ENCODE measurements at regions not wholly inside any gene's neighbourhood (a gene's known extent, or its start where the extent isn't known, plus 50 kb on each side); places are given as distances from the start of the nearest gene placed in this dataset.

DNA sequence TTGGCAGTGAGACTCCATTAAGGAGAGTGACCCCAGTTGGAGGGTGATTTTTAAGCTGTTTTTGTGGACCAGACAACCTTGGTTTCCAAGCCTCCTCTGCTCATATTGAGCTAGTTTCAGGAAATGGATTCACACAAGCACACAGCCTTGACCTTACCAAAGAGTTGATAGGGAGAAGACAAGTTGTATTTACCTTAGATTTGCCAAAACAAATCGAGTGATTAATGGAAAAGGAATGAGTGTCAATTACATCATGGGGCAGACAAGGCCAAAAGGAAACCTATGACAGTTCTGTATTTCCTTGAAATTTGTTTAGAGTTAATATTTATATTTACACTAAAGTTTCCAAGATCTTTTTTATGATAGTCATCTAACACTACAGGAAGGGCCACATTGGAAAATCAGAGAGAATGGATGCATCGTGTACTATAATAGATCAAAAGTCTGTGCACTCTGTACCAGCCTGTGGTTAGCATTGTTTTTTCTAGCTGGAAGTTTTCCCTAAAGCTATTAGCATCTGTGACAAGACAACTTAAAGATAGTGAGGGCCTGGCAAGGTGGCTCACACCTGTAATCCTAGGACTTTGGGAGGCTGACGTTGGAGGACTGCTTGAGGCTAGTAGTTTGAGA lies 86.0 kb upstream of the FER start:
- no peak for TF ChIP-seq EZH2 (IDR thresholded peaks at IDR 0.05)
- no peak for TF ChIP-seq EZH2phosphoT487 (IDR thresholded peaks at IDR 0.05)
- no peak for TF ChIP-seq CTCF (IDR thresholded peaks at IDR 0.05)
- Histone ChIP-seq H3K9ac (no peak overlapping the region), H3K4me2 (no peak overlapping the region), H3K79me2 (ENCODE audit: low read depth) (no peaks in the 10 kb centered on the region), H3K4me3 (no peak overlapping the region), H3F3A (ENCODE audit: low read depth) (no peaks in the 10 kb centered on the region), H3K9me3 (ENCODE audit: low read depth) (no peaks in the 10 kb centered on the region), H3K36me3 (no peaks in the 10 kb centered on the region), H3K4me1 (no peaks in the 10 kb centered on the region), H3K27ac (no peak overlapping the region), H2AFZ (replicated peaks) (no peak overlapping the region), H3K27me3 (no peaks in the 10 kb centered on the region), H4K20me1 (ENCODE audit: low read depth) (no peaks in the 10 kb centered on the region)
- Mint-ChIP-seq H3K4me3 (no peak overlapping the region), H3K4me1 (peaks cover 20% of the 10 kb centered on the region), H3K36me3 (peaks cover 2% of the 10 kb centered on the region), H3K27me3 (ENCODE audit: insufficient read depth, low read depth) (no peaks in the 10 kb centered on the region), H3K9me3 (peaks cover 7% of the 10 kb centered on the region), H3K27ac (peak overlapping the region; percentile 93)
- DNase-seq (ENCODE audit: low spot score) = no peak

DNA sequence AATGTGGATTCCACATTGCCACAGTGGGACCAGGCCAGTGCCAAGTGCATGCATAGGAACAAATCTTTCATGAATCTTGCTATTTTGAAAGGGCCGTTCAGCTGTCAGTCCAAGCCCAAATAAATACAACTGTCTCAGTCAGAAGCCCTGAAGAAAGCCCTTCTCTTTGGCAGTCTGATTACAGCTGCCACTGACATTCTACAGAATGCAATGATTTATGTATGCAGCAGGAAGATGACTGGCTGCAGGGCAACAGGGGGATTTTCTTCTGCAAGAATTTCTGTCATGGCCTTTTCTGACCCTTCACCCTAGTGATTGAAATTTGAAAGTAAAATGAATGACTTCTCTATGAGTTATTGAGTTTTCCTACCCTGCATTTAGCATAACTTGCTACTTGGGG lies 86.7 kb upstream of the FER start:
- H3K27ac ChIP-seq = no peak overlapping the region

GRCh38 chr5:108660291-108660690 lies 87.4 kb upstream of the FER start:
- Histone ChIP-seq H3F3A (ENCODE audit: low read depth) (no peaks in the 10 kb centered on the region), H3K27me3 (no peaks in the 10 kb centered on the region), H3K9ac (no peak overlapping the region), H3K9me3 (ENCODE audit: low read depth) (no peaks in the 10 kb centered on the region), H3K36me3 (no peaks in the 10 kb centered on the region), H3K27ac (no peak overlapping the region), H3K4me2 (no peak overlapping the region), H3K4me1 (no peaks in the 10 kb centered on the region), H4K20me1 (ENCODE audit: low read depth) (no peaks in the 10 kb centered on the region), H3K4me3 (no peak overlapping the region), H2AFZ (replicated peaks) (no peak overlapping the region), H3K79me2 (ENCODE audit: low read depth) (no peaks in the 10 kb centered on the region)
- DNase-seq (ENCODE audit: low spot score) = no peak
- H3K9me3 Mint-ChIP-seq = peaks cover 7% of the 10 kb centered on the region
- no peak overlapping the region for H3K4me3 Mint-ChIP-seq
- H3K4me1 Mint-ChIP-seq = peaks cover 20% of the 10 kb centered on the region
- H3K27me3 Mint-ChIP-seq (ENCODE audit: insufficient read depth, low read depth) = no peaks in the 10 kb centered on the region
- H3K27ac Mint-ChIP-seq = peak overlapping the region; percentile 79
- TF ChIP-seq EZH2phosphoT487 (IDR thresholded peaks at IDR 0.05) = no peak
- TF ChIP-seq CTCF (IDR thresholded peaks at IDR 0.05) = no peak
- TF ChIP-seq EZH2 (IDR thresholded peaks at IDR 0.05) = no peak
- peaks cover 2% of the 10 kb centered on the region for H3K36me3 Mint-ChIP-seq

More for the DNA sequence above, 86.7 kb upstream of the FER start:
- H3K36me3 Mint-ChIP-seq = peaks cover 2% of the 10 kb centered on the region
- TF ChIP-seq EZH2 (IDR thresholded peaks at IDR 0.05) = no peak
- TF ChIP-seq EZH2phosphoT487 (IDR thresholded peaks at IDR 0.05) = no peak
- no peak for TF ChIP-seq CTCF (IDR thresholded peaks at IDR 0.05)
- no peak overlapping the region for H3K4me3 ChIP-seq
- H3K9me3 ChIP-seq (ENCODE audit: low read depth) = no peaks in the 10 kb centered on the region
- no peaks in the 10 kb centered on the region for H3K79me2 ChIP-seq (ENCODE audit: low read depth)
- no peak for DNase-seq (ENCODE audit: low spot score)
- no peak overlapping the region for H3K9ac ChIP-seq
- H3K27ac Mint-ChIP-seq = peak overlapping the region; percentile 93
- no peaks in the 10 kb centered on the region for H4K20me1 ChIP-seq (ENCODE audit: low read depth)
- H3K27me3 Mint-ChIP-seq (ENCODE audit: insufficient read depth, low read depth) = no peaks in the 10 kb centered on the region
- no peaks in the 10 kb centered on the region for H3K27me3 ChIP-seq
- H3K4me1 Mint-ChIP-seq = peaks cover 20% of the 10 kb centered on the region
- H3F3A ChIP-seq (ENCODE audit: low read depth) = no peaks in the 10 kb centered on the region
- peaks cover 7% of the 10 kb centered on the region for H3K9me3 Mint-ChIP-seq
- no peaks in the 10 kb centered on the region for H3K36me3 ChIP-seq
- no peak overlapping the region for H2AFZ ChIP-seq (replicated peaks)
- no peak overlapping the region for H3K4me3 Mint-ChIP-seq
- no peak overlapping the region for H3K4me2 ChIP-seq
- no peaks in the 10 kb centered on the region for H3K4me1 ChIP-seq

All from neural progenitor cell (in vitro differentiated cells).